HT-29 (cell line): ENCODE measurements at regions not wholly inside any gene's neighbourhood (a gene's known extent, or its start where the extent isn't known, plus 50 kb on each side); places are given as distances from the start of the nearest gene placed in this dataset.

Experiments
- DNase-seq: peaks from one replicate; pipeline ENCODE4 v3.0.0-alpha.2; 2015; ENCODE audit warnings: low spot score

- no peak for DNase-seq
Observed at GRCh38 chr3:117705011-117705410, 995.4 kb downstream of the TUSC7 start.

- DNase-seq: no peak
Observed at GRCh38 chr3:117706037-117706436, 996.5 kb downstream of the TUSC7 start.

GRCh38 chr3:117706756-117707155, 997.2 kb downstream of the TUSC7 start:
- no peak for DNase-seq

- DNase-seq: no peak
Observed at GRCh38 chr3:117708601-117709000, 999.0 kb downstream of the TUSC7 start.

GRCh38 chr3:117709108-117709507, 999.5 kb downstream of the TUSC7 start:
- DNase-seq: no peak

- DNase-seq: no peak
Observed at GRCh38 chr3:117710501-117710900, 1000.9 kb downstream of the TUSC7 start.

- DNase-seq: peak; percentile 53
Observed at GRCh38 chr3:117719316-117719926, 1009.8 kb downstream of the TUSC7 start.

GRCh38 chr3:117721866-117722265, 1012.3 kb downstream of the TUSC7 start:
- DNase-seq: no peak

- DNase-seq: no peak
Observed at GRCh38 chr3:117722856-117723255, 1013.3 kb downstream of the TUSC7 start.

GRCh38 chr3:117723825-117724224, 1014.2 kb downstream of the TUSC7 start:
- DNase-seq: no peak

GRCh38 chr3:117725314-117725713, 1015.7 kb downstream of the TUSC7 start:
- DNase-seq: no peak

GRCh38 chr3:117726776-117727175, 1017.2 kb downstream of the TUSC7 start:
- no peak for DNase-seq

GRCh38 chr3:117728226-117728625, 1018.6 kb downstream of the TUSC7 start:
- DNase-seq: no peak

- DNase-seq: no peak
Observed at GRCh38 chr3:117734496-117734895, 1024.9 kb downstream of the TUSC7 start.

GRCh38 chr3:117735481-117736101, 1026.0 kb downstream of the TUSC7 start:
- no peak for DNase-seq

- DNase-seq: no peak
Observed at GRCh38 chr3:117736846-117737245, 1027.3 kb downstream of the TUSC7 start.

GRCh38 chr3:117743993-117744392, 1034.4 kb downstream of the TUSC7 start:
- DNase-seq: no peak

GRCh38 chr3:117744935-117745334, 1035.4 kb downstream of the TUSC7 start:
- DNase-seq: no peak

- DNase-seq: no peak
Observed at GRCh38 chr3:117745516-117745915, 1035.9 kb downstream of the TUSC7 start.

- DNase-seq: no peak
Observed at GRCh38 chr3:117746066-117746465, 1036.5 kb downstream of the TUSC7 start.

GRCh38 chr3:117748131-117748530, 1038.6 kb downstream of the TUSC7 start:
- DNase-seq: no peak

GRCh38 chr3:117750674-117751269, 1041.2 kb downstream of the TUSC7 start:
- DNase-seq: no peak

- DNase-seq: no peak
Observed at GRCh38 chr3:117751651-117752050, 1042.1 kb downstream of the TUSC7 start.
